Smooth muscle cell (in vitro differentiated cells): ENCODE measurements at regions not wholly inside any gene's neighbourhood (a gene's known extent, or its start where the extent isn't known, plus 50 kb on each side); places are given as distances from the start of the nearest gene placed in this dataset.

Source experiments
- DNase-seq: peaks from one replicate; lab custom pipeline; 2025; ENCODE audit not compliant: unreplicated experiment; lab: John Stamatoyannopoulos, UW
- H2AFZ ChIP-seq: fragments of 200-600 bp; sonication (generic); 2 replicates; pipeline ENCODE4 v1.6.0; 2016; ENCODE audit warnings: antibody characterized with exemption, low read depth, mild to moderate bottlenecking
- H3F3A ChIP-seq: fragments of 200-600 bp; sonication (generic); 2 replicates; pipeline ENCODE4 v1.6.0; 2017; ENCODE audit warnings: antibody characterized with exemption, low read depth
- H3K27ac ChIP-seq: fragments of 200-600 bp; sonication (generic); 2 replicates; pipeline ENCODE4 v1.5.1; 2016; ENCODE audit warnings: low read depth, mild to moderate bottlenecking
- H3K27me3 ChIP-seq: fragments of 200-600 bp; sonication (generic); 2 replicates; pipeline ENCODE4 v1.6.1; 2016; ENCODE audit warnings: low read depth, mild to moderate bottlenecking
- H3K36me3 ChIP-seq: fragments of 200-600 bp; sonication (generic); 2 replicates; pipeline ENCODE4 v1.5.1; 2016; ENCODE audit warnings: low read depth
- H3K4me1 ChIP-seq: fragments of 200-600 bp; sonication (generic); 2 replicates; pipeline ENCODE4 v1.5.1; 2016; ENCODE audit warnings: low read depth
- H3K4me2 ChIP-seq: fragments of 200-600 bp; sonication (generic); 2 replicates; pipeline ENCODE4 v1.6.0; 2016; ENCODE audit warnings: mild to moderate bottlenecking
- H3K4me3 ChIP-seq: fragments of 200-600 bp; sonication (generic); 2 replicates; pipeline ENCODE4 v1.5.1; 2016; ENCODE audit warnings: mild to moderate bottlenecking
- H3K79me2 ChIP-seq: fragments of 200-600 bp; sonication (generic); 2 replicates; pipeline ENCODE4 v1.6.0; 2016; ENCODE audit warnings: low read depth, mild to moderate bottlenecking
- H3K9ac ChIP-seq: fragments of 200-600 bp; sonication (generic); 2 replicates; pipeline ENCODE4 v1.6.0; 2016; ENCODE audit warnings: low read depth
- H3K9me3 ChIP-seq: fragments of 200-600 bp; sonication (generic); replicated peaks from 2 replicates; pipeline ENCODE4 v1.5.1; 2016; ENCODE audit warnings: low read depth
- H4K20me1 ChIP-seq: fragments of 200-600 bp; sonication (generic); 2 replicates; pipeline ENCODE4 v1.6.0; 2016; ENCODE audit warnings: low read depth
- CTCF ChIP-seq: fragments of 200-600 bp; sonication (generic); IDR thresholded peaks from 2 replicates; pipeline ENCODE4 v1.5.1; 2017; ENCODE audit warnings: borderline replicate concordance, mild to moderate bottlenecking, antibody characterized with exemption; ENCODE audit not compliant: insufficient read depth, poor library complexity, severe bottlenecking
- WGBS: methylation state at CpG from one replicate; pipeline ENCODE4 v1.1.7; 2016; ENCODE audit warnings: low lambda C conversion rate; 5-methylcytosine and 5-hydroxymethylcytosine counted together

GRCh38 chr14:100391173-100391572, 68.0 kb downstream of the SLC25A47 start:
- no peak overlapping the region for H3K4me3 ChIP-seq
- no peaks in the 10 kb centered on the region for H3K36me3 ChIP-seq
- no peak for TF ChIP-seq CTCF
- WGBS = 95% methylated on average over 15 of the region's 15 CpGs
- H4K20me1 ChIP-seq = no peaks in the 10 kb centered on the region
- no peaks in the 10 kb centered on the region for H3K9me3 ChIP-seq
- DNase-seq = no peak
- peaks cover 32% of the 10 kb centered on the region for H3F3A ChIP-seq
- H3K4me1 ChIP-seq = peaks cover 45% of the 10 kb centered on the region
- no peak overlapping the region for H2AFZ ChIP-seq
- no peak overlapping the region for H3K9ac ChIP-seq
- H3K4me2 ChIP-seq = peak overlapping the region; percentile 70
- peak overlapping the region; percentile 87 for H3K27ac ChIP-seq
- H3K79me2 ChIP-seq = peaks cover 11% of the 10 kb centered on the region
- no peaks in the 10 kb centered on the region for H3K27me3 ChIP-seq

- Histone ChIP-seq H3K9me3 (no peaks in the 10 kb centered on the region), H3K79me2 (peaks cover 11% of the 10 kb centered on the region), H2AFZ (no peak overlapping the region), H3K4me1 (peaks cover 42% of the 10 kb centered on the region), H3K27me3 (no peaks in the 10 kb centered on the region), H3K36me3 (no peaks in the 10 kb centered on the region), H4K20me1 (no peaks in the 10 kb centered on the region), H3K4me2 (peak overlapping the region; percentile 70), H3K4me3 (no peak overlapping the region), H3K27ac (peak overlapping the region; percentile 87), H3K9ac (no peak overlapping the region), H3F3A (peaks cover 29% of the 10 kb centered on the region)
- TF ChIP-seq CTCF = no peak
- DNase-seq = no peak
- WGBS = 20% methylated on average over 2 of the region's 2 CpGs
Observed at GRCh38 chr14:100391724-100392123, 68.6 kb downstream of the SLC25A47 start.

- no peak overlapping the region for H2AFZ ChIP-seq
- H3K4me2 ChIP-seq = peak overlapping the region; percentile 70
- peak overlapping the region; percentile 87 for H3K27ac ChIP-seq
Observed at GRCh38 chr14:100392356-100392755, 69.2 kb downstream of the SLC25A47 start.

More at GRCh38 chr14:100392356-100392755, 69.2 kb downstream of the SLC25A47 start:
- peaks cover 29% of the 10 kb centered on the region for H3F3A ChIP-seq
- no peaks in the 10 kb centered on the region for H3K9me3 ChIP-seq
- no peak overlapping the region for H3K4me3 ChIP-seq
- peaks cover 4% of the 10 kb centered on the region for H4K20me1 ChIP-seq
- H3K9ac ChIP-seq = no peak overlapping the region
- H3K79me2 ChIP-seq = peaks cover 6% of the 10 kb centered on the region
- H3K4me1 ChIP-seq = peaks cover 42% of the 10 kb centered on the region
- no peak for DNase-seq
- no peaks in the 10 kb centered on the region for H3K36me3 ChIP-seq
- no peaks in the 10 kb centered on the region for H3K27me3 ChIP-seq
- TF ChIP-seq CTCF = no peak
- WGBS = 59% methylated on average over 11 of the region's 11 CpGs
